Activated CD4-positive, alpha-beta T cell treated with anti-CD3 and anti-CD28 coated beads for 24 hours (primary cell): ENCODE measurements at regions not wholly inside any gene's neighbourhood (a gene's known extent, or its start where the extent isn't known, plus 50 kb on each side); places are given as distances from the start of the nearest gene placed in this dataset.
"Not testable (repeated sequence)": the region's sequence is repeated elsewhere in the genome, so short reads cannot be mapped to it uniquely, and the experiment has no call there.

Source experiments
- DNase-seq, 2 donors: peaks; one replicate each; pipeline ENCODE4 v3.0.0-alpha.2; 2020; ENCODE audit warnings: low read depth in 2 of 2

GRCh38 chr5:2382776-2383697 lies 368.4 kb downstream of the IRX2 start:
- DNase-seq: no peak

- no peak for DNase-seq
These were observed 369.6 kb downstream of the IRX2 start for GRCh38 chr5:2381861-2382260.

- no peak for DNase-seq
These were observed 370.4 kb downstream of the IRX2 start for GRCh38 chr5:2381070-2381469.

GRCh38 chr5:2378976-2379375 lies 372.5 kb downstream of the IRX2 start:
- DNase-seq: no peak

GRCh38 chr5:2378108-2378507 lies 373.4 kb downstream of the IRX2 start:
- DNase-seq: no peak

GRCh38 chr5:2376486-2376885 lies 375.0 kb downstream of the IRX2 start:
- DNase-seq: no peak

GRCh38 chr5:2375757-2376250 lies 375.7 kb downstream of the IRX2 start:
- DNase-seq: no peak

- DNase-seq: no peak
These were observed 376.2 kb downstream of the IRX2 start for GRCh38 chr5:2375291-2375690.

- no peak for DNase-seq
These were observed 376.8 kb downstream of the IRX2 start for GRCh38 chr5:2374703-2375102.

- DNase-seq: no peak
These were observed 377.8 kb downstream of the IRX2 start for GRCh38 chr5:2373631-2374030.

GRCh38 chr5:2371419-2371710 lies 380.1 kb downstream of the IRX2 start:
- no peak for DNase-seq

- DNase-seq: no peak
These were observed 380.7 kb downstream of the IRX2 start for GRCh38 chr5:2370626-2371418.

- DNase-seq: no peak
These were observed 382.3 kb downstream of the IRX2 start for GRCh38 chr5:2369178-2369577.

GRCh38 chr5:2366816-2367215 lies 384.7 kb downstream of the IRX2 start:
- DNase-seq: no peak

- no peak for DNase-seq
These were observed 394.2 kb downstream of the IRX2 start for GRCh38 chr5:2357309-2357708.

GRCh38 chr5:2355859-2356258 lies 395.6 kb downstream of the IRX2 start:
- no peak for DNase-seq

- DNase-seq: no peak
These were observed 397.5 kb downstream of the IRX2 start for GRCh38 chr5:2353871-2354440.

- no peak for DNase-seq
These were observed 398.3 kb downstream of the IRX2 start for GRCh38 chr5:2353211-2353610.

- DNase-seq: no peak
These were observed 399.2 kb downstream of the IRX2 start for GRCh38 chr5:2352101-2352861.

- DNase-seq: not testable (repeated sequence)
These were observed 401.7 kb downstream of the IRX2 start for GRCh38 chr5:2349768-2350167.

GRCh38 chr5:2338686-2339085 lies 412.8 kb downstream of the IRX2 start:
- no peak for DNase-seq
